ENCODE measurements at regions not wholly inside any gene's neighbourhood (a gene's known extent, or its start where the extent isn't known, plus 50 kb on each side); places are given as distances from the start of the nearest gene placed in this dataset.

DNA sequence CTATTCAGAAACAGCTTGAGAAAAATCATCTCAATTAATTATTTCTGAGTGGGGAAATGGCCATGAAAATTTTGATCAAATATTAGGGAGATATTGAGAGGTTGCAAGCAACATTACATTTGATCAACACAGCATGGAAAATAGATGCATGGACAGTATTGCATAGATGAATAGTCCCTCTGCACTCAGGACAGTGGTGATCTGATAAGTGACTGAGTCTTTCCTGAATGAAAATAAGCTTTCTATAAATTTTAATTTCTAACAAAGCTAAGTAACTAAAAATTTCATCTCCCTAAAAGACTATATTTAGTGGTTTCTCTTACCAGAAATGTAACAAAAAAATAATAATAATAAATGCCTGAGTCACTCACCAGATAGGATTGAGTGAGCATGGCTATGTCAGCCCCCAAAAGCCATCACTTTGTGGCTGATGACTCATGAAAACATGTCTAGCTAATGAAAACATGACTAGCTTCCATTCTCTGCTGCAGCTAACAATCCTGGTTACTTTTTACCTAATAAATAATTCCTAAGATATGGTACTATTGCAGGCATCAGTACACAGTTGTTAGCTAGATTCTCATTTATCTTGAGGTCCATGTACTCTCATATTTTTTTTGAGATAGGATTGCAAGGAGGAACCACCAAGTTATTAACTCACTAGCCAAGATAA, 1294.8 kb upstream of the ACO1 start:
- DNase-seq: no peak

DNA sequence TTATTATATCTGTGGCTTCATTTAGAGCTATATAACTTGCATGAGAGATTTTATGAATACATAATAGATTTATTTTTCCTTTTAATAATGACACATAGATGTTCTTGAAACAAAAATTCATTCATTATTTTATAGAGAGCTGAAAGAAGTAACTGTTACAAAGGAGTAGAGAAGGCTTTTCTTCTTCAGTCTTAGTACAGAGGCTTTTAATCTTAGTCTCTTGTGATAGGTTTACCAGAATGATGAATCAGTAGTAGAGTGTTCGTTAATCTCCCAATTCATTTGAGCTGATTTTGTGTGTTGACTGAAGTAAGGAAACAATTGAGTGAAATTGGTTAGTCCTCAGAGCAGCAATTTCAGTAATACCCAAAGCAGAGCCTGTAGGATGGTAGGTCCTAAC, 1284.1 kb upstream of the ACO1 start:
- DNase-seq: no peak

DNA sequence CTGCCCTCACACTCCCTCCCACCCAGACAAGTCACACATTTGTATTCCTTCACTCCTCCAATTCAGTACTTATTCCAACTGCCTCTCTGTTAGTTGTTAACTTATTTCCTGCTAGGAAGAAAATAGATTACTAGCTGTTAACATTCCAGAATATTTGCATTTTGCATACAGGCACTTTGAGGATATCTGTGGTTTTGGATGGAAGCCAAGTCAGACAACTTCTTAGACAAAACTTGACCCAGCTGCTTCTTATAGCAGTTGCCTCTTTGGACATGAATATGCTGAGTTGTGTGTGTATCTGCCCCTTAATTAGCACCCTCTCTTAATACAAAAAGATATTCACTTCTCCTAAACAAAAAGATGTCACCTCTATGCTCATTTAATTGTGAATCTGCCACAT, 1280.6 kb upstream of the ACO1 start:
- no peak for DNase-seq

DNA sequence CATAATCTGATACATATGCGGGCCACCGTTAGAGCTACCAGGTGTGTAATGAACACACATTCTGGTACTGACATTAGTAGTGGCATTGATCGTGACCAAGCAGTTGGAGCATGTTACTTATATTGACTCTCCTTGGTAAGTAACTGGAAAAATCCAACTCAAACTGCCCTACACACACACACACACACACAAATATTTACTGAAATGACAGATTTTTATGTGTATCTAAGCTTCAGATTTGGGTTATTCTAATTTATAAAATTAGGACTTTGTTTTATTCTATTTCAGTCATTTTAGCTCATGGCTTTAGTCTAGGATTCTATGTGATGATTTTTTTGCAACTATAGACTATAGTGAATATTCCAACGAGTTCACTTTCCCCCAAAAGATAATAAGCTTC, 1280.2 kb upstream of the ACO1 start:
- no peak for DNase-seq

DNA sequence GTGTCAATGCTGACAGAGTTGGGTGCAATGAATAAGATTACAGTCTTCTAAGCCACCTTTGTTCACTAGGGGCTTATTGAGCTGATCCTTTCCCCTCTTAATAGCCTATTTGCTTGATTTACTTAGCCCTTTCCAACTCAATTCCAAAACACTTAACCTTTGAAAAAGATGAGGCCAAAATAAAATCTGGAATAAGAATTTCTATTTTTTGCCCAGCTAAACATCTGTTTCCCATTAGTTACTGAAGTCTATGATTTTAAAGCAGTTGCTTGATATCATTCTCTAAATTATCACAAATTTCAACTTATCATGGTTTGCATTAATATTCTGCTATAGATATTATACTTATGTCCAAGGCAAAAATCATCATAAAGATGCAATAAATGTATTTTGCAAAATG, 1272.0 kb upstream of the ACO1 start:
- DNase-seq: no peak

DNA sequence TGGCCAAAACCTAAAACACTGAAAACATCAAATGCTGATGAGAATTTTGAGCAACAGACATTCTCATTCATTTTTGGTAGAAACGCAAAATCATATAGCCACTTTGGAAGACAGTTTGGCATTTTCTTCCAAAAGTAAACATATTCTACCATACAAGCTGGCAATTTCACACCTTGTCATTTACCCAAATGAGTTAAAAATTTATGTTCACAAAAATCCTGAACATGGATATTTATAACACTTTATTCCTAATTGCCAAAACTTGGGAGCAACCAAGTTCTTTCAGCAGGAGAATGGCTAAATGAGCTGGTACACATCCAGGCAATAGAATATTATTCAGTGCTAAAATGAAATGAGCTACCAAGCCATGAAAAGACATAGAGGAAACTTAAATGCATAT, 1270.1 kb upstream of the ACO1 start:
- DNase-seq: peak; percentile 65

DNA sequence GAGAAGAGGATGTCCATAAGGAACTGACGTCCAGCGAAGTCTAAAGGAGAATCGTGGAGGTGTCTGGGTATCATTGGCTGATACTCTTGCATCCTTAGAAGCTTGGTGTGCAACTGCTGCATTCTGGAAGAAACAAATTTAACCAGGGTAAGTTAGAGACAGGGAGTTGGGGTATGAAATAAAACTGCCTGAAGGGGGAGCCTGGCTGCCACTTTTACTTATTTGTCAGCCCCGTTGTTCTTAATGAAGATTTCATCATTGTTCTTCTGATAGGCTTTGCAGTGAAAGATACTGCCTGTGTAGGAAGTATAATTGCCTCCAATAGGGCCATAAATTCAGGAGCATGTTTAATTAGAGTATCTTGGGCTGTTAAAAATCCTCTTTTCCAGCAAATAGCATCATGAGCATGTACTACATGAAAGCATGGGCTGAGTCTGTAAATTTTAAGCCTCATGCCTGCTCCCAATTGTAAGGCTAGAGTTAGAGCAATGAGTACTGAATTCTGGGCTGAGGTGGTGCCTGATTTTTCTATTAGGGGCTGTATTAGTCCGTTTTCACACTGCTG, 1264.5 kb upstream of the ACO1 start:
- peak; percentile 33 for DNase-seq

DNA sequence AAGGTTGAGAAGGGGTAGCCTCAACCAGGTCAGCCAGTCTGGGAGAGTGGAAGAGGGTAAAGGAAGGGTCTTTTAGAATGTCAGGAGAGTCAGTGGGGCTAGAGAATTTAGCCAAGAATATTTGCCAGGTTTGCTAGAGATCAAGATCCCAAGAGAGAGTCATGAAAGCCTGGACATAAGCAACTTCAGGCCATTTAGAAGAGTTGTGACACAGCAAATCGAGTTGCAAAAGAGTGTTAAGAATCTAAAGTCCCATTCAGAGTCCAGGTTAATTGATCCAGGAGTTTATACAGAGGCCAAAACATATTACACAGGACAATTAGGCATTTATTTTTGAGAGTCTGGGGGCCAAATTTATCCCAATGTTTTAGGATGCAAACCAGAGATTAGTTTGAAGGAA, 1260.1 kb upstream of the ACO1 start:
- DNase-seq: no peak

DNA sequence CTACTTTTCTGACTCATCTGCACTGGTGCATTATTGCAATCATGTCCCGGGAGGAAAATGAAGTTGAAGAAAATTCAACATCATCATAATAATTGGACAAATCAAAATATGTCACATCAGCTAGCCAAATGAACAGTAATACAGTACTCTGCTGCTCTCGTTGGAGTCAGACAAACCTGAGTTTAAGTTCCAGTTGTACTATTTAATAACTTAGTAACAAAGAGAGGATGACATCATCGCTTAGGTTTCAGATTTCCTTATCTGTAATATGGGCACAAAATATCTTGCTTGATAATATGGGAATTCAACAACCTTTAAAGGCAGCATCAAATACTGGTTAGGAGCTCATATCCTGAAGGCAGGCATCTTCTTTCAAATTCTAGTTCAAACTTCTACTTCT, 1248.9 kb upstream of the ACO1 start:
- no peak for DNase-seq

DNA sequence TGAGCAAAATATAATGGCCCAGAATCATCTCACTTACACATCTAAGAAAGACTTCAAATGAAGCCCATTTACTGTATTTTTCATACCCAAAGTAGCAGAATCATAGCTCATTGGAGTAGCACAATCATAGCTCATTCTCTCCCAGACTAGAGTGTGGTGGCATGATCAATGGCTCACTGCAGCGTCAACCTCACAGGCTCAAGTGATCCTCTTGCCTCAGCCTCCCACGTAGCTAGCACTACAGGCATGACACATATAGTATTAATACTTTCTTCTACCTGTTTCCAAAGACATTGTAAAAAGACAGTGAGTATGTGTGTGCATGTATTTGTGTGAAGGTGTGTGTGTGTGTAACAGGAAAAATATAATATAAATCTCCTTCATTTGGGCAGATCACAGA, 1247.9 kb upstream of the ACO1 start:
- DNase-seq: no peak

DNA sequence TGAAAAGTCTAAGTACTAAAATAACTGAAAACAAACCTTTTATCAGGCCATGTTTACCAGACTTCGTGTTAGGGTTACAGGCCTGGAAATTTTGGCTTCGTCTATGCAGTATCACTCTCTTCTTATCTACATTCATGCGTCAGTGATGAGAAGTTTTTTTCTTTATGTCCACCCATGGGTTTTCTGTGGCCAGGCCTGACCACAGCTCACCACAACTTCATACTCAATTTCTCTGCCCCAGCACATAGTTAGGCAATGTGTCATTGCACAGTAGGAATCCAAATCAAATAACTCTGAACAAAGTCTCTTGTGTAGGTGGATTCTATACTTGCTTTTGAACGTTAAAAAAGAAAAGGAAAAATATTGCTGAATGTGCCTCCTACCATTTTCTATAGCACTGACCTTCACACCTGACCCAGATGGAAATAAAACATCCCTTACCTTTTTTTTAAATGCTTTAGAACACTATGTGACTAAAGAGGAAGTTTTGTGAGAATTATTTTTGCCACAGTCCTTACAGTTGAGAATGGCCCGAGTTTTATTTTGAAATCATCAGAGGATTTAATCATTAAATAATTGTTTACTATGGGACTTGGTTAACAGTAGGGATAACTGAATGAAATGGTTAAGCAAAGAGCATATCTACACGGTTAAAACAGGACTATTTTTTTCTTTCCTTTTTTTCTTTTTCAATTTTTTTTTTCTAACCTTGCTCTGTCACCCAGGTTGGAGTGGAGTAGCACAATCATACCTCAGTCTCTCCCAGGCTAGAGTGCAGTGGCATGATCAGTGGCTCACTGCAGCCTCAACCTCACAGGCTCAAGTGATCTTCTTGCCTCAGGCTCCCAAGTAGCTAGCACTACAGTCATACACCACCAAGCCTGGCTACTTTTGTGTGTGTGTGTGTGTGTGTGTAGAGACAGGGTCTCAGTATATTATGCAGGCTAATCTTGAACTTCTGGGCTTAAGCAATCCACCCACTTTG, 1247.0 kb upstream of the ACO1 start:
- DNase-seq: no peak

DNA sequence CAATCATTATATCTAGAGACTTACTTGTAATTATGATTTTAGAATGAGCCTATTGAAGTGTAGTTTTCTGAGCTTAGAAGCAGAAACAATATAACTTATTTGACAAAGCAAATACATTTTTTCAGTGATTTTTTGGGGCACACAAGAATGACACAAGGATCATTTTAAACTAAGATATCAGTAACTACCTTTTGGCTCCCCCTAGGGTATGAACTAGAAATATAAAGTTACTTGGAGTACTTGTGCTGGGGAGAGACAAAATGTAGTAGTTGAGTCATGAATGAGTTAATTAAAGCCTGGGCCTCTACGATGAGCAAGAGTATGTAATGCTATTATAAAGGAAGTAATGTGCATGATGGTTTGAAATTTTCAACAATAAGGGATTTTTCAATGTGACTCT, 1244.1 kb upstream of the ACO1 start:
- no peak for DNase-seq

DNA sequence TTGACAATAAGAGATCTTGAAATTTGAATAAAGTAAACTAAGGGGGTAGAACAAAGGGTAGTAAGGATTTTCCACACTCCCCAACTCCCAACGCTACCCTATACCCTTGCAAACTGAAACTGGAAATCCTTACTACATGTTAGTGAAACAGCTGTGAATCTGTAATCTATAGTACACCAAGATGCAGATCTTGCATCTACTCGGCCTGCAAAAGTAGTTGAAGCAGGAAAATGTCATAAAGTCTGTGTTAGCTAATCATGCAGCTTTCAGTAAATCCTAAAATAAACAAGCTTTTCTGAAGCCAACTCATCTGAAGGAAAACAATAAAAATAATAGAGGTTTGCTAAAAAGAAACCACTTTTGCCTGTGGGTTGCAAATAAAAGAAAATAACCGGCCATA, 1242.0 kb upstream of the ACO1 start:
- DNase-seq: no peak

DNA sequence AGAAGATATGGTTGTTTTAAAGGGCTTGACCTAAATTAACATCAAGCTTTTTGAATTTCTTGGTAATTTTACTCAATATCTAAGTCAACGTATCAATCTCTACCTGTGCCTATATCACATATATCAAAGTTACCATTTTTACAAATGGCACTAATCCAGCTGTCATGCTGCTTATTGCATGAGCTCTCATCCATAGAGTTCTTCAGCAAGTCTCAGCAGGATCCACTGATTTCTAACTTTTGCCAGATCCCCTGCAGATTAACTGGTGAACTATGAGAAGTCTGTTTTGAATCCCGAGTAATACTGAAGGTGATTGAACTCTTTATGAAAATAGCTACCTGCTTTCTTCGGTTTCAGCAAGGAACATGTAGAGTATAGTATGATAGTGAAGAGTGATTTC, 1239.8 kb upstream of the ACO1 start:
- no peak for DNase-seq

DNA sequence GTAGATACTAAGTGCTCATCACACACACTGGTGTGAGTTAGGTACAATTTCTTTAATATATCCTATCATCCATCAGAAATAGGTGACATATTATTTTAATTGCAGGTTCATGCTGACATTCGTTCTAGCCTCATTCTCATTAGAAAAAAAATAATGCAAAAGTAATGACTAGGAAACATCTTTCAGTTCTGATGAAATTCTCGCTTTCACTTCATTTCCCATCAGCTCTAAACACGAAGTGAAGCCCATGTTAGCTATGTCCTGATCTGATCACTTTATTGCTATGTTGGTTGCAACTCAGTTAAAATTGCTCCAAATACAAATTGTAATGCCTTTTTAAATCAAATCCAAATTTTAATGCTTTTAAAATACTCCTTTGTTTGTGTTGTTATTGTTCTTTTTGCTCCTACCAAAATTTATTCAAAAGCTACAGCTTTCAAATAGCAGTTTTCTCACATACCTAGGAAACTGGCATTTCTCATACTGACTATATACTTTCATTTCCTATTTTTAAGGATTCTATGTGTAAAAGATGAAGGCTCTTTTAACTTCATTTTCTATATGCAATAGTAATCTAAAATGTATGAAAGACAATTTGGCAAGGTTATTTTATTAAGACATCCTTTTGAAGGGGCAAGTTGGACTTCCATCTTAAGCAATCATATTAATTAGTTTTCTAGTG, 1237.8 kb upstream of the ACO1 start:
- DNase-seq: no peak

DNA sequence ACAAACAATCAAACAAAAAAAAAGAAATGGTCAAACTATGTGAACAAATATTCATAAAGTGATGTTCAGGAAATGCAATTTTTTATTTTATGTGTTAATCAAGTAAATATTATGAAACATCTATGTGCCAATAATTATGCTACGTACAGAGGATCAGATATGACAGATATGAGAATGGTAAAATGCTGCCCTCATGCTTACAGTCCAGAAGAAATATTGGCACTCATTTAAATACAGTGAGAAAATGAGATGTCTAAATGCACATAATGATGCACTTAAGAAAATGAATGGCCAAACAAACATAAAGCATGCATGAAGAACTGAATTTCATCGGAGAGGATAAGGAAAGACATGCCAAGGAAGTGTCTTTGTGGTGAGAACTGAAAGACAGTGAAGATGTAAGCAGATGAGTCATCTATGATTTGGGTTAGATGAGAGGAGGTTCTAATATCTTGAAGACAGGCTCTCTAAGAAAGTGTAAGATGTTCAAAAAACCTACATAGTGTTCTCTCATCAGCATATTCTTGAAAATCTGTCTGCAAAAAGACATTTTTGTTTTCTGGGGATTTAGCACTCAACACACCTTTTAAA, 1231.1 kb upstream of the ACO1 start:
- no peak for DNase-seq

DNA sequence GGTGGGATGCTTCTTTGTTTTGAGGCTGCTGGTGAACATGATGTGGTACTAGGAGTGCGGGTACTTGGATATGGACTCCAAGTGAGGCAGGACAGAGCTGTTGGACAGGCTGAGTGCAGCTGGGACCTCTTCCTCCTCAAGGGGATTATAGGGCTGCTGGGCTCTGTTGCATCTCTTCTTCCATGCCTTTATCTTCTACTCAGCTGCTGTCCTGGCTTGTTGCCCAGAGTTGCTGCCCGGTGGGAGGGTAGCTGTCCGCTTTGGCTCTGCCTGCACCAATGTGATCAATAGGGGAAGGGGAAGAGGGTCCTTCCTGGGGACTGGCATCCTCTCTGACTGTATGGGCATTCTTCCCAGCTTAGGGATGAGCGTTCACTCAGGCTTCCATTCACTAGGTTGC, 1217.9 kb upstream of the ACO1 start:
- DNase-seq: peak; percentile 87

DNA sequence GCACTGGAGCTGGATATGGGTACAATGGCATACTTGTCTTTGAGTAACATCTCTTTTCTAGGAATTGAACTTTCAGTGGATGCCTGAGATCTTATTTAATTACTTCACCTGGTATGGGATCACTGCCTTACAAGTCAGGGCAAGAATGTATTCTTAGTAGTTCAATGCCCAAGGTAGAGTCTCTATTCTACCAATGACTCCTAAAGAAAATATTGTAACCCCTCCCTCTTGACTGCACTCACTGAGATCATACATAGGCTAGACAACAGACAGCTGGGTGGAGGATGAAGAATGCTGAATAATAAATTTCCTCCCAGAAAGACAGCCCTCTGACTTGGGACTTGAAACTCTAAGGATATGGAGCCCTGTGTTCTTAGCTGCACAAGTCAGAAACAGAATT, 1216.3 kb upstream of the ACO1 start:
- DNase-seq: no peak

DNA sequence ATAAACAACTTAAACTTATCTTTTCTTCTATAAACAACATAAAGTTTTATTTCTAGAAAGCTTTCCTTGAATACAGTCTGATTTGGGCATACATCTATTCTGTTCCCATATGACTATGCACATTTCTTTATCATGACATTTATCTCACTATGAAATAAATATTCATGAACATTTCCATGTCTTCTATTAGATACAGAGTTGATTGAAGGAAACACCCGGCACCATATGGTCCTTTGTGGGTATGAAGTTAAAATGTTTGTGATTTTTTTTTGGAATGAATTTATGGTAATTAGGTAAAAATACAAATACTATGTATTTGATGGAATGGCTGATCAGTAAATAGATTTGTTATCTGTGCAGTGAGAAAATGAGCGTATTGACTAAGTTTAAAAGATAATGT, 1209.8 kb upstream of the ACO1 start:
- no peak for DNase-seq

DNA sequence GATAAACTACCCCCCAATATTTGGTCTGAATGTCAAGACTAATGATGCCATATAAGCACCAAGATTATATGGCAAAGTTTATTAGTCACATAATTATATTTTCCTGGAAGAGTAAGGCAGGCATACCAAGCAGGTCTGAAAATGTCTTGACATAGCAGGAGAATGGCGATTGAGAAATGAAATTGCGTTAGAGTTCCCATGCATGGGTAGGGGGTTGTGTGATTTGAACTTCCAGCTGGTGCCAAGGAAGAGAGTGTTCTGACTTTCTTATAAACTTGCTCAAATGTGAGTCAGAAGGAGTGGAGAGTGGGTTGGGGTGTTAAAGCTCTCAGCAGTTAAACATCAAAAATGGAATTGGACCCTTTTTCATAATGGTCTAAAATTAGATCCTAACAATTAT, 1200.6 kb upstream of the ACO1 start:
- no peak for DNase-seq

DNA sequence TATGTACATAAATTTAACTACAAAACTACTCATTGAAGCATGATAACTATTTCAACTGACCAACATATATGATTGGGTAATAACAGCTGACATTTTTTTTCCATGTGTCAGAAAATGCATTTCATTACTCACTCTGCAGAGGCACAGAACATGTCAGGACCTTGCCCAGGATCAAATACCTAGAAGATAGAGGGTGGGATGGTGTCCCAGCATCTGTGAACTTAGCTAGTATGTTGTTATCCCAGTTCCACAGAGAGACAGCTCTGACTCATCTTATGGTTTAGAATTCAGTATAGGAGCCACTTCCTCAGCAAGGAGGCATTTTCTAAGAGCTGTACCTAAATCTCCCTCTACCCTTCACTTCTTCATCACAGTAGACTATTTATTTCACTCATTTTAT, 1198.6 kb upstream of the ACO1 start:
- no peak for DNase-seq

DNA sequence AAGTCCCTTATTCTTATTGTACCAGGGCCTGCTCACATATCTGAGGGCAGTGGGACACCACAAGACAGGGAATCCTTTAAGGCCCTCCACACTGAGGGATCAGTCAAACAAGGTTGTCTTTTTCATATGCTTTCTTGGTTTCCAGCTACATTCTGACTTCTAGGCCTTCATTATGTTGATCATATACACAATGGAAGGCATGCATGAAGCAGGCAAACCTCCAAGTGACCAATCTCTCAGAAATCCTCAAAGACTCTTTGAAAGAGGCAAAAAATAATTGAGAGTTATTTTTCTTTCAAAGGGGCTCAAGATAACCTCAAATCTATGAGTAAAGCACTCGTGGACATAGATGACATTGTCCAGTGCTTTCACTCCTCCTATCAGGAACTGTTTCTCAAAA, 1195.9 kb upstream of the ACO1 start:
- no peak for DNase-seq

DNA sequence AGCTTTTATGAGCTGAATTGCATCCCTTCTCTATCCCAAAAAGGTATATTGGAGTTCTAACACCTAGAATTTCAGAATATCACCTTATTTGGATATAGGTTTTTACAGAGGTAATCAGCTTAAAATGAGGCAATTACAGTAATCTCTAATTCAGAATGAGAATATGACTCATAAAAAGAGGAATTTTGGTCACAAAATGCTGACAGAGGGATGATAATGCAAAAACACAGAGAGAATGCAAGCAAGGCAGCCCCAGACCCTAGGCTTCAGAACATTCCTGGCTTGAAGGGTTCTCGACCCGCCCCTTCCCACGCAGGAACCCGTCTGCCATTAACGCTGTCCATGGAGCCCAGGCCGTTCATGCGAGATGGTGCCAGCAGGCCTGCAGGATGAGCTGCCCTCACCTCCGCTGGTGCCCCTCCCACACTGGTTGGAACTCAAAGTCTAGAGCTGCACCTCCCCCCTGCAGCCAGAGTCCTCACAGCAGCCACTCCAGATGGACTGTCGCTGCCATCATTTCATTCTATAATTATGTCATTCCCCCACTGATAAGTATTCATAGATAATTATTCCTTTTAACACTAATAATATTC, 1173.4 kb upstream of the ACO1 start:
- DNase-seq: no peak

All from NCI-H446 treated with DMSO at 0.1 percent for 48 hours (cell line).